Heart right ventricle (tissue), 16 donors: ENCODE measurements at regions not wholly inside any gene's neighbourhood (a gene's known extent, or its start where the extent isn't known, plus 50 kb on each side); places are given as distances from the start of the nearest gene placed in this dataset.

Source experiments
- ATAC-seq, 8 donors: fragments of 200-7000 bp; cut with Tn5 transposase; one replicate each; pipeline ENCODE4 v1.9.1; 2020; ENCODE audit warnings: mild to moderate bottlenecking in 8 of 8, moderate library complexity in 8 of 8, moderate number of reproducible peaks in 1 of 8
- DNase-seq, 2 donors: peaks; one replicate each; pipeline ENCODE4 v3.0.0-alpha.2; 2020
- H3K27ac ChIP-seq, 10 donors: fragments of 200-600 bp; sonication (generic) in 2 of 10; one replicate each; pipeline versions ENCODE4 v1.5.0 to v1.8.0; 2020 to 2022; ENCODE audit warnings: mild to moderate bottlenecking in 3 of 10
- H3K27me3 ChIP-seq, 7 donors: fragments of 200-600 bp; one replicate each; pipeline ENCODE4 v1.8.0; 2021 to 2022; ENCODE audit warnings: mild to moderate bottlenecking in 2 of 7
- H3K36me3 ChIP-seq, 9 donors: fragments of 200-600 bp; sonication (generic) in 1 of 9; one replicate each; pipeline versions ENCODE4 v1.5.0 to v1.8.0; 2020 to 2022; ENCODE audit warnings: mild to moderate bottlenecking in 2 of 9
- H3K4me1 ChIP-seq, 9 donors: fragments of 200-600 bp; sonication (generic) in 1 of 9; one replicate each; pipeline versions ENCODE4 v1.5.0 to v1.8.0; 2020 to 2022; ENCODE audit warnings: mild to moderate bottlenecking in 4 of 9
- H3K4me3 ChIP-seq, 10 donors: fragments of 200-600 bp; sonication (generic) in 2 of 10; one replicate each; pipeline versions ENCODE4 v1.5.0 to v1.8.0; 2020 to 2022; ENCODE audit warnings: mild to moderate bottlenecking in 7 of 10, moderate library complexity in 2 of 10
- H3K9me3 ChIP-seq, 11 donors: fragments of 200-600 bp in 10 of 11; sonication (generic) in 2 of 11; one replicate each; pipeline versions ENCODE4 v1.5.0 to v1.8.0; 2013 to 2022; ENCODE audit warnings: mild to moderate bottlenecking in 2 of 11, control low read depth in 1 of 11, moderate library complexity in 1 of 11
- CTCF ChIP-seq, 9 donors: fragments of 200-600 bp; sonication (generic) in 2 of 9; IDR thresholded peaks; one replicate each; pipeline versions ENCODE4 v1.5.0 to v1.8.0; 2021 to 2022; ENCODE audit warnings: antibody characterized with exemption in 9 of 9, mild to moderate bottlenecking in 5 of 9, moderate library complexity in 1 of 9
- WGBS, 2 donors: extraction: QIAGEN DNeasy Blood & Tissue Kit; methylation state at CpG; one replicate each; pipeline ENCODE4 v1.1.7; 2013; ENCODE audit warnings: inconsistent platforms in 1 of 2; 5-methylcytosine and 5-hydroxymethylcytosine counted together
- intact Hi-C, 10 donors: fragments of 100-400 bp; cut with DNase I; formaldehyde crosslinking; loops; one replicate each; pipeline versions ENCODE4 v1.11.1 to v1.14.2; 2022
- donor health status: Arrhythmogenic right ventricular cardiomyopathy.
- donor health status: ischemic (EF 13 %, LVEDD 7.1; RV severe dilation, severe dysfunction).
- donor health status: healthy with polysubstance abuse.
- donor health status: DM: no; HTN: yes; CAD: no.
- donor health status: DM: no; HTN: no; CAD: no.
- donor health status: ischemic (EF 25% LVEDD 6.9; RV normal size, moderate dysfunction).
- donor health status: ischemic (EF 25% LVEDD 5.7; RV mildly dilated, moderate dysfunction).
- donor health status: healthy.
- donor health status: DM: yes; HTN: yes; CAD: no.
- donor health status: Ischemic cardiomyopathy.
- donor health status: ischemic (EF 35%, LVEDD 5.7; RV mildly dilated, moderate dysfunction).
- donor health status: nonischemic (EF 11% LVEDD 7.7; RV severe dilation, severe dysfunction).
- donor health status: DM: yes; HTN: yes; CAD: no.
- donor health status: PGD.
- donor health status: ischemic (EF 29% LVEDD 5.4; RV normal size, mild dysfunction).
- donor health status: nonischemic (EF 23%, LVEDD 6.1; RV moderate dilation, normal function).

- DNase-seq = no peak
- Histone ChIP-seq H3K9me3 (no peaks in the 10 kb centered on the region), H3K27me3 (no peaks in the 10 kb centered on the region), H3K27ac (peak overlapping the region; percentile 7 to 96 (median 90)), H3K36me3 (no peaks in the 10 kb centered on the region), H3K4me1 (peaks cover 26 to 90% (median 58%) of the 10 kb centered on the region in 9 donors), H3K4me3 (no peak overlapping the region)
- no peak for ATAC-seq
- 78 to 81% methylated on average over 13 of the region's 13 CpGs for WGBS, 2 donors
- intact Hi-C loops = loop anchor here in 3 of 10 donors (5.0 to 10.0 kb wide), 6 partner anchors 71 to 158 kb away; partner anchors contain the start of gene CEBPB (in 1 of the 3)
- no peak for TF ChIP-seq CTCF (IDR thresholded peaks at IDR 0.05)
These were observed 116.1 kb downstream of the CEBPB start for GRCh38 chr20:50306478-50307423.

- Histone ChIP-seq H3K27ac (peak overlapping the region; percentile 67 to 96 (median 90)), H3K9me3 (no peaks in the 10 kb centered on the region), H3K4me1 (peaks cover 31 to 90% (median 68%) of the 10 kb centered on the region in 9 donors), H3K36me3 (no peaks in the 10 kb centered on the region), H3K4me3 (peak overlapping the region in 3 of 10 donors; percentile 10 to 43 (median 28)), H3K27me3 (no peaks in the 10 kb centered on the region)
- intact Hi-C loops = loop anchor here in 3 of 10 donors (1.0 to 10.0 kb wide), 8 partner anchors 69 to 157 kb away; partner anchors contain the start of gene CEBPB (in 2 of the 3)
- WGBS, 2 donors = 51 to 60% methylated on average over 3 of the region's 3 CpGs
- ATAC-seq (no peak), DNase-seq (no peak)
- TF ChIP-seq CTCF (IDR thresholded peaks at IDR 0.05) = no peak
These were observed 117.5 kb downstream of the CEBPB start for GRCh38 chr20:50308166-50308512.

- H3K27me3 ChIP-seq = no peaks in the 10 kb centered on the region
- 7% methylated on average over 20 of the region's 20 CpGs for WGBS, 2 donors
- peak overlapping the region; percentile 67 to 96 (median 90) for H3K27ac ChIP-seq
- peaks cover 28 to 90% (median 67%) of the 10 kb centered on the region in 9 donors for H3K4me1 ChIP-seq
- no peaks in the 10 kb centered on the region for H3K9me3 ChIP-seq
- ATAC-seq (peak; percentile 57 to 92 (median 80)), DNase-seq (peak; percentile 89 to 90)
- intact Hi-C loops = loop anchor here in 3 of 10 donors (1.0 to 10.0 kb wide), 8 partner anchors 69 to 156 kb away; partner anchors contain the start of gene CEBPB (in 2 of the 3)
- peak in 7 of 9 donors; percentile 8 to 52 (median 30) for TF ChIP-seq CTCF (IDR thresholded peaks at IDR 0.05)
- peak overlapping the region in 7 of 10 donors; percentile 0 to 43 (median 28) for H3K4me3 ChIP-seq
- no peaks in the 10 kb centered on the region for H3K36me3 ChIP-seq
These were observed 118.1 kb downstream of the CEBPB start for GRCh38 chr20:50308513-50309279.

GRCh38 chr20:50309280-50309763 is 118.7 kb downstream of the CEBPB start:
- no peak for TF ChIP-seq CTCF (IDR thresholded peaks at IDR 0.05)
- no peaks in the 10 kb centered on the region for H3K27me3 ChIP-seq
- H3K27ac ChIP-seq = peak overlapping the region; percentile 55 to 96 (median 90)
- DNase-seq = no peak
- WGBS, 2 donors = 42 to 54% methylated on average over 11 of the region's 11 CpGs
- peaks cover 22 to 84% (median 61%) of the 10 kb centered on the region in 9 donors for H3K4me1 ChIP-seq
- H3K4me3 ChIP-seq = peak overlapping the region in 6 of 10 donors; percentile 27 to 43 (median 32)
- H3K36me3 ChIP-seq = no peaks in the 10 kb centered on the region
- H3K9me3 ChIP-seq = no peaks in the 10 kb centered on the region
- peak in 1 of 8 donors; percentile 1 for ATAC-seq
- intact Hi-C loops = loop anchor here in 3 of 10 donors (2.0 to 10.0 kb wide), 7 partner anchors 68 to 155 kb away; partner anchors contain the start of gene CEBPB (in 2 of the 3)
